ENCODE measurements at regions not wholly inside any gene's neighbourhood (a gene's known extent, or its start where the extent isn't known, plus 50 kb on each side); places are given as distances from the start of the nearest gene placed in this dataset.
"Not testable (repeated sequence)": the region's sequence is repeated elsewhere in the genome, so short reads cannot be mapped to it uniquely, and the experiment has no call there.

- DNase-seq (ENCODE audit: low read depth in 2 of 2) = no peak
These were observed 373.0 kb upstream of the CCNH start for GRCh38 chr5:87785554-87786335.

- DNase-seq (ENCODE audit: low read depth in 2 of 2) = no peak
These were observed 372.3 kb upstream of the CCNH start for GRCh38 chr5:87784879-87785495.

GRCh38 chr5:87784311-87784710, 371.6 kb upstream of the CCNH start:
- no peak for DNase-seq (ENCODE audit: low read depth in 2 of 2)

- DNase-seq (ENCODE audit: low read depth in 2 of 2) = no peak
These were observed 370.2 kb upstream of the CCNH start for GRCh38 chr5:87782916-87783315.

DNA sequence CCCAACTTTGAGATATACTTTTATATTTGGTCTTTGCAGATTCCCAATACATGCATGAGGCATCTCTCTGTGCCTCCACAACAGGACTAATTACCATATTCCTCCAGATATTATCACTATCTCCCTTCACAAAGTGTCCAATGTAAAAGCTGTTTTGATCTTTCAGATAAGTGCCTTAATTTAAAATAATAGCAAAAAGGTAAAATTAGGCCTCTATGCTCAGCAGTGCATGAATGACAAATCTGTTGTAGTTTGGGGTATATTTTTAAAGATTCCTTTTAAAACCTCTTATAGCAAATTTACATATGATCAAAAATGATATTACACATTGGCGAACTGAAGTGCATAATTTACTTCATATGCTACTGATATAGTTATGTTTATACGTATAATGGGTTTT, 369.2 kb upstream of the CCNH start:
- DNase-seq (ENCODE audit: low read depth in 2 of 2) = no peak

- DNase-seq (ENCODE audit: low read depth in 2 of 2) = peak; percentile 50 to 61
These were observed 368.4 kb upstream of the CCNH start for GRCh38 chr5:87780831-87781760.

DNA sequence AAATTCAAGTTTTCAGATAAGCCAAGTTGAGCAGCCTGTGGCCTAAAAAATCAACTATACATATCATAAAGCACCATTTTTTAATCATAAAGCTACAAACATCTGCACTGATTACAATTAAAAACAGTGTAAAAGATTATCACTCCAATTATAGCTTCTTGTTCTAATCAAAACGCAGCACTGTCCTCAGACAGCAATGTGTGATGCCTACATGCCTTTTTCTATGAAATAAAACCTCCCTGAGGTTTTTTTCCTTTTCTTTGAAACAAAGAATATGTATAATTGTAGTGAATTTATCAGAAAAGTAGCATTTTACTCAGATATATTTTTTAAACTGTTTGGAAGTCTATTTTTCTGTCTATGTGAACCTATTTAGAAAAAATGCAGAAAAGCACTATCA, 366.1 kb upstream of the CCNH start:
- DNase-seq (ENCODE audit: low read depth in 2 of 2) = no peak

GRCh38 chr5:87777877-87778276, 365.1 kb upstream of the CCNH start:
- no peak for DNase-seq (ENCODE audit: low read depth in 2 of 2)

GRCh38 chr5:87776785-87777184, 364.1 kb upstream of the CCNH start:
- DNase-seq (ENCODE audit: low read depth in 2 of 2) = no peak

GRCh38 chr5:87776302-87776701, 363.6 kb upstream of the CCNH start:
- DNase-seq (ENCODE audit: low read depth in 2 of 2) = not testable (repeated sequence)

DNA sequence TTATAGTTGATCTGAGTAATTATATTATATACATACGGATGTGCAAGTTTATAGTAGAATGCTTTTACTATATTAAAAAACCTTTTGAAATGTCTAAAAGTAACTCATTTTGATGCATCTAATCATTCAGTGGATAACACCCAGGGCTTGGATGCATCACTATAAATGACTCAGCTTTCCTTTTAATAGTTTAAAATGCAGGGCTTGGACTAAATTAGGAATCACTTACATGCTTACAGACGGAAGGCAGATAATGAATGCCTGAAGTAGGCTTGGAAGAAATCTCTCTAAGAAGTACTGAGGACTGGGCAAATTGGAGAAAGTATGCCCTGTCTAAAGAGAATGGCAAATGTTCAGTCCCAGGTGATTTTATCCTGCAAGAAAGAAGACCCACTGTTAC, 362.5 kb upstream of the CCNH start:
- DNase-seq (ENCODE audit: low read depth in 2 of 2) = no peak

DNA sequence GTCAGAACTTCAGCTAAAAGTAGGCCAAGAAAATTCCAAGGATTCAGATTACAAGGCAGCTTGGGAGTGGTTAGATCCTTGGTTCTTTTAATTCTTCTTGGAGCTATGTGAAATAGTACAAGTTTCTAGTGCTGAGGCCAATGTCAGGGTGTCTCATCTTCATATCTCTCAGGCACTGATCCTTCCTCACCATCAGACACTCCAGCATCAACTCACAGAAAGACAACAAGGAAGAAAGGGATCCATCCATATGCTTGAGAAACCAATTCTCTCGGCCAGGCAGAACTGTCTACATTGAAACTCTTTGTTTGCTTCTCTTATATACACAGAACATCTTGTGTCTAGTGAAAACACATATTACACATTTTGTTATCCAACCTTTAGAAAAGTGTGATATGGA, 362.1 kb upstream of the CCNH start:
- no peak for DNase-seq (ENCODE audit: low read depth in 2 of 2)

DNA sequence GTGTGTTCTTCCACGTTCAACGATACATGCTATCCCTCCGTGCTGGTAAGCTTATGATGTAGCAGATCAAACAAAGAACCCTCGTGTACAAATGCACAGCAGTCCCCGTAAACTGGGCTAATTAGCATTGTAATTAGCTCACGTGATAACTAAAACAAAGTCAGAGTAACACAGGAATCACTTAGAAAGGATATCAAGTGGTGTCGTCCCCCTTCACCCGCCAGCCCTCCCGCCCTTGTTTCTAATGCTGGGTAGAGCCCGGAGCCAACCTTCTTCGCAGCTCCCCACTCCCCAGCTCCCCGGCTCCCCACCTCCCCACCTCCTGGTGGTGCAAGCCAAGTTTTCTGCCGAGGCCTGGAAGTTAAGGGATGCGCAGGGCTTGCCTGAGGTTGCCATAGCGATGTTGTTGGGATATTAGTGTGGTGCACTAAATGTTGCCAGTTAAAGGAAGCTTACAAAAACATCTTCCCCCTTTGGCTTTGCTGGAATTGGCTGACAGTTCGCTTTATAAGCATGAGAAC, 357.9 kb upstream of the CCNH start:
- no peak for DNase-seq (ENCODE audit: low read depth in 2 of 2)

GRCh38 chr5:87770016-87770570, 357.4 kb upstream of the CCNH start:
- DNase-seq (ENCODE audit: low read depth in 2 of 2) = no peak

GRCh38 chr5:87769157-87769556, 356.4 kb upstream of the CCNH start:
- no peak for DNase-seq (ENCODE audit: low read depth in 2 of 2)

- no peak for DNase-seq (ENCODE audit: low read depth in 2 of 2)
These were observed 355.5 kb upstream of the CCNH start for GRCh38 chr5:87768190-87768589.

- DNase-seq (ENCODE audit: low read depth in 2 of 2) = no peak
These were observed 352.3 kb upstream of the CCNH start for GRCh38 chr5:87765009-87765408.

GRCh38 chr5:87762631-87763030, 349.9 kb upstream of the CCNH start:
- no peak for DNase-seq (ENCODE audit: low read depth in 2 of 2)

- DNase-seq (ENCODE audit: low read depth in 2 of 2) = no peak
These were observed 344.2 kb upstream of the CCNH start for GRCh38 chr5:87756951-87757350.

DNA sequence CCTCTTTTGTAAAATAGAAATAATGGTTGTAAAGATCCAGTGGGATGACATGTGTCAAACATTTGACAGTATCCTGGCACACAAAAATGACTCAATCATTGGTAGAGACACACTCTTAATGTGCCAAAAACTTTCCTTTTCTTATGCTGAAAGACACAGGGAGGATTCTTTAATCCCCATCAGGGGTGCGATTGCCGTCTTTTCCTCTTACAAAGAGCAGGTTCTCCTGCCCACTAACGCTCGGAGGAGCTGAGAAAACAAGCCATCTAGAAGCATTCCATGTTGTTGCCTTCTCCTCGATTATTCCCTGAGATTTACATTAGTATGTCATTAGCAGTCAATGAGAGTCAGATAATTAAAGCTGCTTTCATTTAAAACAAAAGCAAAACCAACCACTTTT, 342.6 kb upstream of the CCNH start:
- DNase-seq (ENCODE audit: low read depth in 2 of 2) = no peak

GRCh38 chr5:87754009-87754757, 341.5 kb upstream of the CCNH start:
- DNase-seq (ENCODE audit: low read depth in 2 of 2) = no peak

Data from stimulated activated CD4-positive, alpha-beta T cell treated with anti-CD3 and anti-CD28 coated beads, Interleukin-12 subunit alpha, Interleukin-12 subunit beta, amount 100 ng/mL, for 24 hours (primary cell).